ENCODE measurements at regions not wholly inside any gene's neighbourhood (a gene's known extent, or its start where the extent isn't known, plus 50 kb on each side); places are given as distances from the start of the nearest gene placed in this dataset.

- TF ChIP-seq, protein P1, sequence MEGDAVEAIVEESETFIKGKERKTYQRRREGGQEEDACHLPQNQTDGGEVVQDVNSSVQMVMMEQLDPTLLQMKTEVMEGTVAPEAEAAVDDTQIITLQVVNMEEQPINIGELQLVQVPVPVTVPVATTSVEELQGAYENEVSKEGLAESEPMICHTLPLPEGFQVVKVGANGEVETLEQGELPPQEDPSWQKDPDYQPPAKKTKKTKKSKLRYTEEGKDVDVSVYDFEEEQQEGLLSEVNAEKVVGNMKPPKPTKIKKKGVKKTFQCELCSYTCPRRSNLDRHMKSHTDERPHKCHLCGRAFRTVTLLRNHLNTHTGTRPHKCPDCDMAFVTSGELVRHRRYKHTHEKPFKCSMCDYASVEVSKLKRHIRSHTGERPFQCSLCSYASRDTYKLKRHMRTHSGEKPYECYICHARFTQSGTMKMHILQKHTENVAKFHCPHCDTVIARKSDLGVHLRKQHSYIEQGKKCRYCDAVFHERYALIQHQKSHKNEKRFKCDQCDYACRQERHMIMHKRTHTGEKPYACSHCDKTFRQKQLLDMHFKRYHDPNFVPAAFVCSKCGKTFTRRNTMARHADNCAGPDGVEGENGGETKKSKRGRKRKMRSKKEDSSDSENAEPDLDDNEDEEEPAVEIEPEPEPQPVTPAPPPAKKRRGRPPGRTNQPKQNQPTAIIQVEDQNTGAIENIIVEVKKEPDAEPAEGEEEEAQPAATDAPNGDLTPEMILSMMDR (IDR thresholded peaks at IDR 0.05) = no peak
- TF ChIP-seq POLR2A (IDR thresholded peaks at IDR 0.05) = no peak
Observed at GRCh38 chr5:33184367-33184766, 256.4 kb upstream of the TARS1 start.

Data from lower leg skin (tissue), 3 donors.